AML-193 (cell line): ENCODE measurements at regions not wholly inside any gene's neighbourhood (a gene's known extent, or its start where the extent isn't known, plus 50 kb on each side); places are given as distances from the start of the nearest gene placed in this dataset.

Experiments used
- DNase-seq, 2 experiments: peaks; one replicate each; lab custom pipeline; 2025; lab: John Stamatoyannopoulos, UW

GRCh38 chr7:88700725-88701124 is 58.8 kb upstream of the ZNF804B start:
- DNase-seq, result no peak

DNA sequence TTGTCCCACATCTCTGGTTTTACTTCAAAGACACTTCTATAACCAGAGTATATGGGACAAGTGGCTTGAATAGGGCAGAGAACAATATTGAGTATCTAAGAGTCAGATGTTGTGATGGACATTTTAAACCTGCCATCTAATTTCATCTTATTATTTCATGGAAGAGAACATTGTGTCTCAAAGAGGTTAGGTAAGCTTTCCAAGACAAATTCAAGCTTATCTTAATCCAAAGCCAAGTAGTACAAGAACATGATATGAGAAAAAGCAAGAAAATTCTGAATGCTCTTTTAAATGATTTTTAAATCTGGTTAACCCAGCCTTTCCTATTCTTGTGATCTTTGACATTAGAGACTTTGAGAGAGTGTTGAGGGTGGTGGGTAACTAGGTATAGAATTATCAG is 65.3 kb upstream of the ZNF804B start:
- no peak for DNase-seq

- DNase-seq, result no peak
These were observed 66.4 kb upstream of the ZNF804B start for GRCh38 chr7:88693131-88693530.

- DNase-seq, result no peak
These were observed 67.0 kb upstream of the ZNF804B start for GRCh38 chr7:88692493-88692892.

GRCh38 chr7:88689821-88690220 is 69.7 kb upstream of the ZNF804B start:
- no peak for DNase-seq

GRCh38 chr7:88688222-88688621 is 71.3 kb upstream of the ZNF804B start:
- DNase-seq, result no peak

DNA sequence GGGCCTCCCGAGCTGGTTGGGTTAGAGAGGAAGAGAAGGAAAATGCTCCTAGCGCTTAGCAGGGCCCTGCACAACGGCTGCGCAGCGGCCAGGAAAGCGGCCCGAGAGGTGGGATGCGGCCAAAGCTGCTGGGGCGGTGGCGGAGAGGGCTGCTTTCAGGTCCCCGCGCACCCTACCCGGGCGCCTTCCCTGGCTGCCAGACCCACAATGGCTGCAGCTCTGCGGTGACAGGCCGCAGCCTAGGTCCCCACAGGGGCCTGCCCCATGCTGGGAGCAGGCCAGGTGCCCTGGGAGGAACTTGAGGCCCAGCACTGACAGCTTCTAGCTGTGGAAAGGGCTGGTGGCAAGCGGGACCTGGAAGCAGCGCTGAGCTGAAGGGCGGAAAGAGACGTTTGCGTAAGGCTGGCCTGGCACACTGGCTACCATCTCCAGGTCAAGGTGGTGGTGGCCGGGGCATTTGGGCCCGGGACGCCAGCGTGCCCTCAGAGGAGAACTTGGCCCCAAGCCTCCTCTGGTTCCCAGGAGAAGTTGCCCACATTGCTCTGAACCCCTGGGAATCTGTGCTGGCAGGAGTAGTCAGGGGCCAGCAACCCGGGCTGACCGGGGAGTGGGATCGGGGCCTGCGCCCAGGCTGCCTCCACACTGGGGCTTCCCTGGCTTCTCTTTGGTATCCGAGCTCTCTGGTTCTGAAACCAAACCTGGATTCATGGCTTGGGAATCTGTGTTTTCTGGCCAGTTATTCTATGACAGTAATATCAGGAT is 72.9 kb upstream of the ZNF804B start:
- DNase-seq, result no peak

DNA sequence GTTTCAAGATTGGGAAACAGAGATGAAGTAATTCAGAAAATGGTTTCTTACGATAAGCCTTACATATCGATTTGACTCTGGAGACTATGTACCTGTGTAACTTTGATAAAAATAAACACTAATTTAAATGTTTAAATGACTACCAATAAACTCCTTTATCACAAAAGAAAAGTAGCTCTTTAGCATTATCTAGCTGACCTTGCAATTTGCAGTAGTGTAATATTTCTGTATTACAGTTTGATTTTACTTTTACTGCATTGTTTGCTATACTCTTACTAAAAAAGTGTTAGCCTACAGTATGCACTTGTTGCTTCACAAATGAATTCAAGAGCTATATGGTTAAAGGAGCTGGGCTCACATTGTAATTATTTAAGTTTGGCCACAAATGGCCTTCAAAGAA is 77.8 kb upstream of the ZNF804B start:
- no peak for DNase-seq

DNA sequence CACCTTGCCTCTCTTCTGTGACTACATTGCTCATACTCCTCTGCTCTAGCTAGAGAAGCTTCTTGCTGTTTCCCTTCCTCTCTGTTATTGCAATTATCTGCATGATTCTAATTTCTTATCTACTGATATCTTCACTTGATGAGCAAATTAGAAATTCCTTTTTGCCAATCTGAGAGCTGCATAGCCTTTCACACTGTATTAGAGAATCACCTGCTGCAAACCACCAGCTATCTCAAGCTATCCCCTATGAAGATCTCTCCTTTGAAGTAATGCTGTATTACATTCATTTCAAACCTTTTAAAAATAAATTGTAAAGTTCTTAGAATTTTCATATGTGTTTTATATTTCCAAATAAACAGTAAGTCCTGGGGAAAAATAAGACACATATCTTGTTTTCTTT is 89.0 kb upstream of the ZNF804B start:
- no peak for DNase-seq

GRCh38 chr7:88669913-88670312 is 89.6 kb upstream of the ZNF804B start:
- DNase-seq, result no peak

DNA sequence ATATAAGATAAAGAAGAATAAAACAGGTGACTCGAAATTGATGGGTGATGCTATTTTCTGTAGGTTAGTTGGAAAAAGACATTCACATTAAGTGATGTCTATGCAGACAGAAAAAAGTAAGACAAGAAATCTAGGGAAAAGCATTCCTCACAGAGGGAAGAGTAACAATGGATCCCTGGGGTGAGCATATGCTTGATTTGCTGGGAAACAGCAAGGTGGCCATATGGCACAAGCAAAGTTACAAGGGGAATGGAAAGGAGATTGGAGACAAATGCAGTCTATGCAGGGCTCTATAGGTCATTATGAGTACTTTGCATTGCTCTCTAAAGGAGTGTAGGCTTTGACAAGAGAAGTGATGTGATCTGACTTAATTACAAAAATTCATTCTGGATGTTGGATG is 90.9 kb upstream of the ZNF804B start:
- no peak for DNase-seq

DNA sequence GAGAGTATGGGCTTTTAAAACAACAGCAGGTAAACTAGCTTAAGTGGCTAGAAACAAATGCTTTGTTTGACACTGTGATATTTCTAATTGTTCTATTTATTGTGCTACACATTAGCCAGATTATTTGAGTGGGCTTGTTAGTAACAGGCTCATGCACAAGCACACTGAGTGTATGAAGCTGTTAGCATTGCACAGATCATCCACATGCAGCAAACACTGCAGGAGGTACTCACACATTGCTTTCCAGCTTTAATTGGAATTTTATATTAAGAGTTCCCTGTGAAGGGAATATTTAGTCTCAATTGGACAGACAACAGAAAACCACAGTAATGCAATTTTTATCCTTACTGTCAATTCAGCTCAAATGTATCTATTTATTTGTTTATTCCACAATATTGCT is 92.9 kb upstream of the ZNF804B start:
- DNase-seq, result no peak

DNA sequence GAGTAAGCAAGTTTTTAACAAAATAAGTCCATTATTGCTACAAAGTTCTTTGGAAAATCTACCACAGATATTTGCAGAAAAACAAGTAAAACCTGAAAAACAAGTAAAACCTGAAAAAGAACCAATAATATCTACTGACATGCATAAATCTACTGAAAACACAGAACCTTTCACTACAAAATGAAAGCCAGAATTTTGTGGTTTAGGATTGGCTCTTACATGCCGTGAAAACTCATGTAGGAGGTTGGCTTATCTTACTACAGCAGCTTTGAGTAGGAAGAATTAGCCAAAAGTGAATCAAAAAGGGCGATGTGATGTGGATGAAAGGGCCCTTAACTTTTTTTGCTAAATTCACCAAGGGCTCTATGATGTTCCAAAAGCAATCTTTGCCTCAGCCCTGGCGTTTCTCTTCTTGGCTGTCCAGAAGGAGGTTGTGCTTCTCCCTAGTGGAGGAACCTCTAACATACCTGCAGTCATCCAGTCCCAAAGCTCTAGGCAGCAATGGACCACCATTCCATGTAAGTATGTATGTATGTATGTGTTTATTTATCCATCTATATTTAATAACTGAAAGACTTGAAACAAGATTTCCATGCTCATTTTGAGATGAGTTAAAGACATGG is 93.5 kb upstream of the ZNF804B start:
- DNase-seq, result no peak

- no peak for DNase-seq
These were observed 94.8 kb upstream of the ZNF804B start for GRCh38 chr7:88664630-88665233.

DNA sequence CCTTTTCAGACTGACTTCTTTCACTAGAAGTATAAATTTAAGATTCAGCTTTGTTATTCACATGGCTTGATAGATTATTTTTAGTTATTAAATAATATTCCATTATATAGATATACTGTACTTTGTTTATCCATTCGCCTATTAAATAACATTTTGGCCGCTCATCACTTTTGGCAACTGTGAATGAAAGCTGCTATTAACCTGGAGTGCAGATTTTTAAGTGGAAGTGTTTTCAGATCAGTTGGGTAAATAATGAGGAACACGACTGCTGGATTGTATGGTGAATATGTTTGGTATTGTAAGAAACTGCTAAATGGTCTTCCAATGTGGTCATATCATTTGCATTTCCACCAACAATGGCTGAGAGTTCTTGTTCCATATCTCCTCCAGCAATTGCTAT is 97.6 kb upstream of the ZNF804B start:
- no peak for DNase-seq

GRCh38 chr7:88647825-88648224 is 111.7 kb upstream of the ZNF804B start:
- DNase-seq, result no peak

DNA sequence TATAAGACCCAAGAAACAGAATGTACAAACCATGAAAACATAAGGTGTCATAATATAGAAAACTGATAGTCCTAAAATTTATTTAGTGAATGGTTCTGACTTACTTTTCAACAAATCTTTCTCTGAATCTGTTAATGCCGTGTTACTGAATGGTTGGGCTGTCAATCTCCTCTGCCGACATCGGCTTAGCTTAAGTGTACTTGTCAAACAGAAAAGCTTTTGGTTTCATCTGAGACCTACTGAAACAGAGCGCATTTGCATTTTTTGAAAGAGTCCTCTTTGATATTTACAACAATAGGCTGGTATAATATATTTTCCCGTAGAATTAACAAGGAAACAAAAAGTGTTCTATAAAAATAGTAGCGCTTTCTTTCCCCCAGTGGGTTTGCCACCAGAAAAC is 120.9 kb upstream of the ZNF804B start:
- DNase-seq, result no peak

- no peak for DNase-seq
These were observed 121.7 kb upstream of the ZNF804B start for GRCh38 chr7:88637795-88638194.

GRCh38 chr7:88635149-88635548 is 124.4 kb upstream of the ZNF804B start:
- DNase-seq, result no peak

DNA sequence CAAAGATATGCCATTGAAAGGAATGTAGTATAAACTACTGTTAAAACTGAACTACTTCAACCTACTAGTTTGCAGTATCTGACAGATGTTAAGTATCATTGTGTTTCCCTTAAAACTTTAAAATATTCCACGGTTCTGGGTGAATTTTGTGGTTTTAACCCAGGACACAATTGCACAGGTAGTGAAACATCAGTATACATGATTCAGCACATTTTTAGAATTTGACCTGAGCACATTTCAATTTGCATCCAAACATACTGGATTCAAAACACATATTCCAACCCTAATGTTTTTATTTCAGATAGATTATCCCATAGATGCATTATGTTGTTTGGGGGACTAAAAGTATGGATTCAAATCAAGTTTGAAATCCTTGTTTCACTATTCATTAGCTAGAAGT is 129.9 kb upstream of the ZNF804B start:
- DNase-seq, result no peak

GRCh38 chr7:88628363-88629085 is 131.0 kb upstream of the ZNF804B start:
- DNase-seq, result no peak

DNA sequence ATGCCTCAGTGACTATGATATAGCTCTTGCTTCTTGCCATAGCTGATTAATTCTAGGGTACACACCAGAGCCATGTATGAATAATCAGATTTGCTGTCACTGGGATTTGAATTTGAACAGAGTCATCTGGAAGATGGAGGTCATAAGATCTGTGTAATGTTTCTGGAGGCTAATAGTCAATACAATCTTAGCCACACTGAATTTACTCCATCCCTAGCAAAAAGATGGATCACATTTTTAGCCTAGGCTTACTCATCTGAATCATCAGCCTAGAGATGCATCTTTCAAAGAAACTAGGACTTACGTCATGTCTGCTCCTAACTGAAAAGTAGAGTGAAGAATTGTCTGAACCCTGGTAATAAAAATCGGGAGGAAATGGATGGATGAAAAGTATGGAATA is 142.3 kb upstream of the ZNF804B start:
- no peak for DNase-seq

DNA sequence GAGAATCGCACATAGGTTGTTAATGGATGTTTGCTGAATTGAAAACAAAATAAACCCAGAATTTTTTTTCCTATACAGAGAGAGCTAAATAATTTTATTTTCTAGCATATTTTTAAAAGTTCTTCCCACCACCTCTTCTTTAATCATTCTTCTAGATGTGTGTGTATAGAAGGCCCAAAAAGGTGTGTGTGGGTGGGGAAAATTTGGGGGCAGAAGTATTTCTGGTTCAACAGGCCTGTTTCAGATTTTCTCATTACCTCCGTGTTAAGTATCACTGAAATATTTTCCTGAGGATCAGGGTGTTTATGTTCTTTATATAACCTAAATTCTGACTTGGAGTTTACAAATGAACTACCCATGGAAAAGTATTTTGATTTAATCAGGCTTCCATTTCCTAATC is 144.2 kb upstream of the ZNF804B start:
- DNase-seq, result no peak
